ENCODE measurements at regions not wholly inside any gene's neighbourhood (a gene's known extent, or its start where the extent isn't known, plus 50 kb on each side); places are given as distances from the start of the nearest gene placed in this dataset.

GRCh38 chr14:44271637-44272036 lies 235.4 kb downstream of the FSCB start:
- no peak for TF ChIP-seq CTCF (IDR thresholded peaks at IDR 0.05)
- TF ChIP-seq POLR2A (IDR thresholded peaks at IDR 0.05) = no peak
- TF ChIP-seq EP300 (IDR thresholded peaks at IDR 0.05) = no peak
